Activated effector memory CD4-positive, alpha-beta T cell treated with anti-CD3 and anti-CD28 coated beads, Interleukin-2, amount 50 U/mL, for 16 hours (primary cell): ENCODE measurements at regions not wholly inside any gene's neighbourhood (a gene's known extent, or its start where the extent isn't known, plus 50 kb on each side); places are given as distances from the start of the nearest gene placed in this dataset.
"Not testable (repeated sequence)": the region's sequence is repeated elsewhere in the genome, so short reads cannot be mapped to it uniquely, and the experiment has no call there.

ENCODE experiments used
- DNase-seq: peaks from one replicate; pipeline ENCODE4 v3.0.0-alpha.2; 2020

DNA sequence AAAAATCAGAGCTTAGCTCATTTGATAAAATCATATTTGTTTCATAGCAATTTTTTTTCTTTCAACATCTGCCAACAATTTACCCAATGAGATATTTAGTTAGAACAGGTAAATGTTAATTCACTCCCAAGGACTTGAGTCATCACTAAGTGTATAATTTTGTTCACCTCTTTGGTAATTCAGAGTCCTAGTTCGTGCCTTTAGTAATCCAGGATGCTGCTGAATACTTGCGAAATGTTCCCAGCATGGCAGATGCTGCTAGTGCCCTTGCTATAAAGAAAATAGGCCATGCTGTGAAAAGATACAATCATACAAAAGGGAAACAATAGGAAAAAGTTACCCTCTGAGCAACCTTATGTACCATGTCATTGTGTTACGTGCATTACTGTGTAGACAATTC is 210.5 kb downstream of the CSNK1G3 start:
- no peak for DNase-seq

DNA sequence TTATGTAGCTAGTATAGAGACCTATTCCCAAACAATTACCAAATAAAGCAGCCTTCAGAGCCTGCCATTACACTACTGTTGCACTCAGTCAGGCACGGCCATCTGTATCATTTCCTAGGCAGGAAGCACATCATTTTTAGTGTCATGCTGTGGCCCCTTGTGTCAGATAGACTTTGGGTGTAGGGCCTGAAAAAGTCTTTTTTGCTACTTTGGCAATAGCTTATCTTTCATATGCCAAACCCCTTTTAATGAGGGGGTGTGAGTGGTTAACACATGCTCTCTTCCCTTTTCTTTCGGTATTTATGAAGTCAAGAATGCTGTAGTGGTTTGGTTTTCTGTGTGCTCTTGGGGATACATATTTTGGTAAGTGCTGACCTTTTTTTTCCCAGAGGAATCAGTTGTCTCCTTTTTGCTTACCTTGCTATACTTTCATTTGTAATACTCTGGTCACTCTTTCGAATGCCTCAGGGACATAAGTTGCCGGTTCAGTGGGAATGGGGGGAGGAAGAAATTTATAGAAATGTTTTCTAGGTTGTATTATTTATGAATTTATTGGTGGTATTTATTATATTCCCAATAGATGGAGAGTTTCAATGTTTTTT is 209.8 kb downstream of the CSNK1G3 start:
- no peak for DNase-seq

DNA sequence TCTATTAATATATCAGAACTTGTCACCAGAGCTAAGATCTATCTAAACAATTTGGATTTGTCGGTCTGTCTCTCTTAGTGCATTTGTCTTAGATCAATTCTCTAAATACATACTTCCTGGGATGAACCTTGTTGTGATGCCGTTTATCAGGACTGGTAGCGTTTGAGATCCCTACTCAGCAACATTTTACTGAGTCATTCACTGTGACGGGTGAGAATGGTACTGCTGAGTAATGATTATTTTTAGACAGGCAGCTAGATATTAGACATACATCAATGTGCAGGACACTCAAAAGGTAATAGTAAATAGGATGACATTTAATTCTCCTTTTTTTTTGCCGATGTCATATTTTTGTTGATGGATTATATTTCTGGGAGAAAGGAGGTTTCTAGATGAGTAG is 209.0 kb downstream of the CSNK1G3 start:
- DNase-seq, result no peak

DNA sequence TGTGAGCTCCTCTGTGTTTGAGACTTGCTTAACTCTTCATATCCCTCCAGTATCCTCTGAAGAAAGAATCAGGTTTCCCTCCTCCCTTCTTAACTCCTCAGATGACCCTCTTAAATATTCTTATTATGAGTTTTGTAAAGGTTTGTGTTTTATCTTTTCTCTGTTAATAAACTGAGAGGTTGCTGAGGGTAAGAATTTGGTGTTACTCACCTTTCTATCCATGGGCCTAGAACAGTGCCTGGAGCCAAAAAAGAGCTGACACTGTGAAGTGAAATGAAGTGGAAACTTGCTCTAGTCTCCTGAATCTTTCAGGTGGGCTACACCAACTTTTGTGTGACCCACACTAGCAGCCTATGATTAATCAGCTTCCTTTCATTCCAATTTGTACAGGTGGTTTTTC is 208.4 kb downstream of the CSNK1G3 start:
- DNase-seq, result no peak

DNA sequence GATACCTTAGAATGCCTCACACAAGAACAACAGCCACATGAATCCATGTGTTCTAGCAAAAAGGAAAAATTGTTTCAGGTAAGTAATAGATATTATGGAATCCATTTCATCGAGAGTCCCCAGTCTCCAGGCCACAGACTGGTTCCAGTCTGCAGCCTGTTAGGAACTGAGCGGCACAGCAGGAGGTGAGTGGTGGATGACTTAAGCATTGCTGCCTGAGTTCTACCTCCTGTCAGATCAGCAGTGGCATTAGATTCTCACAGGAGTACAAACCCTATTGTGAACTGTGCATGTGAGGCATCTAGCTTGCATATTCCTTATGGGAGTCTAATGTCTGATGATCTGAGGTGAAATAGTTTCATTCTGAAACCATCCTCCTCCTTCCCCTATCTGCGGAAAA is 207.0 kb downstream of the CSNK1G3 start:
- no peak for DNase-seq

DNA sequence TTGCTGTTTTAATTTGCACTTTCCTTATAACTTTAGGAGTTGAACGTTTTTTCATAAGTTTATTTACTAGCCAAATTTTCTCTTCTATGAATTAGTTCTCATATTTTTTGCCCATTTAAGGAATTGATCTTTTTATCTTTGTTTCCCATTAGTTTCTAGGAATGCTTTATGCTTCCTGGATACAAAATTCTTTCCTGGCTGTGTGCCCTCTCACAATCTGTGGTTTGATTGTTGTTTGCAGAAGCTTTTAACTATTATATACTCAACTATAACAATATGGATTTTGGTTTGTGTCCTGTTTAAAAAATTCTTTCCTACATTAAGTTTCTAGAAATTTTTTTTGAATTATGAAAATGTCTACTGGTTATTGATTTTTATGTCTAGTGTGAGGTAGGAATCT is 206.3 kb downstream of the CSNK1G3 start:
- no peak for DNase-seq

DNA sequence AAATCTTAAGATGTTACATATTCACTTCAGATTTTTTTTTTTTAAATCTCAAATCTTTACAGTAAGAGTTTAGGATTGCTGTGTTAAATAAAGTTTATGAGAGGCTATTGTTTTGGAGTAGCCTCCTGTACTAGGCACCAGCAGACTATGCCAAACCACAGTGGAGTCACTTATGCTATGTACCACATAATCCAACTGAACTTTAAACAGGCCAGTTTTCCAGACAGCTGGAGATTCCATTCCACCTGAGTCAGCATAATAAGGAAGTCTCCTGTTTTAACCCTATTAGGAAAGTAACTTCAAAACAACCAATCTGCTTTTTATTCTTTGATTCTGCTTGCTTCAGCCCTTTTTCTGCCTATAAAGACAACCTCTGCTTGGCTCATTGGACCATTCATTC is 205.2 kb downstream of the CSNK1G3 start:
- no peak for DNase-seq

DNA sequence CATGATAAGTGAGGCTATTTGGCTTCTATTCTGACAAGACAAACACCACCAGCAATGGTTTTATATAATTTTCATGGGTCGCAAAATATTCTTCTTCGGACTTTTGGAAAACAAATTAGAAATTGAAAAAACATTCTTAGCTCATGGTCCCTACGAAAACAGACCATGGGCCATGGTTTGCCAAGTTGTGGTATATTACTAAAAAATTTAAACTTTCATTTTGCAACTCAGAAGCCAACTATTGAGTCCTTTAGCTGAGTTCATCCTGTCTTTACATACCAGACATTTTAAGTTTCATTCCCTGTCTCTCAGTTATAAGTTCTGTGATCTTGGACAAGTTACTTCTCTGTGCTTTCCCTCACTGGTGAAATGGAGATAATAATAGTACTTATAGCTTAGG is 198.1 kb downstream of the CSNK1G3 start:
- no peak for DNase-seq

DNA sequence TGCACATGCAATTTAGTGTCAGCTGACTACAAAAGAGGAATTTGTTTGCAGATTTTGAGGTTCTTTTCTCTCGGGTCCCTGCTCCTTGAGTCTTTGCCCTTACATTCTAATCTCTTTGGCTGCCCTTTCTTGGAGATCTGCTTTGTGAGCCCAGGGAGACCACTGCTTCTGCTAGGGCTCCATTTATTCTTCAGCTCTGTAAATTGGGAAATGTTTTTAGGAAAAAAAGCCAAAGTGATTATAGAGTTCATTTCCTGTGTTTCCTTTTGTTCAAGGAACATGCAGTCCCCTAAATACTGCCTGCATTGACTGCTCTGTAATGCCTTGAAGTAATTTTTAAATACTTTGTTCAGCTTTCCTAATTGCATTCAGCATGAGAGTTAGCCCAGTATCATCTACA is 197.4 kb downstream of the CSNK1G3 start:
- DNase-seq, result no peak

DNA sequence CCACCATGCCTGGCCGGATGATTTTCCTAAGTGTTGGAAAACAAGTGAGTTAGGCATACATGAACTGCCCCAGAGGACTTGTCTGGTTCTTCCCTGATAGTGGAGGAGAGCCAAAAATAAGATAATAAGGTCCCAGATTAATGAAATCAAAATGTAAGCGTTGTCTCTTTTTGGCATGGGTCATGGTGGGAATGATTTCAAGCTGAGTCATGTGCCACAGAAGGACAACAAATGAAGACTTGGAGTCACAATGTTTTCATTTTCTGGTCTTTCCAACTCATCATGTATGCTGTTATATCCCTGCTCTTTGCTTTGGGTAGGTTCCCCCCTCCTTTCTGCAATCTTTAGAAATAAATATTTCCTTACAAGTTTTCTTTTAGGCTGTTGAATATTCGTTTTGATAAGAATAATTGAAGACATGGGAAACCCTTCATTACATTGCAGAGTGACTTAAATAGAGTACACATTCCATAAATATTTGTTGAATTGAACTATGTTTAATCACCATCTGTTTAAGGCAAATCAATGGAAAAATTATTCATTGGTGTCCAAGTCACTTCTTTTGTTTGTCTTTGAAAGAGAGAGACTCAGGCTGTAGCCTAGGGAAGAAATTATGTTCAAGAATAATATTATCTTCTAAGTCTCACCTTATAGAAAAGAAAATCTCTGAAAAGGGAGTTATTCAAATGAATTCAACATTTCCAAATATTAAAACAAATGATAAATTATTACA is 196.3 kb downstream of the CSNK1G3 start:
- DNase-seq, result no peak

DNA sequence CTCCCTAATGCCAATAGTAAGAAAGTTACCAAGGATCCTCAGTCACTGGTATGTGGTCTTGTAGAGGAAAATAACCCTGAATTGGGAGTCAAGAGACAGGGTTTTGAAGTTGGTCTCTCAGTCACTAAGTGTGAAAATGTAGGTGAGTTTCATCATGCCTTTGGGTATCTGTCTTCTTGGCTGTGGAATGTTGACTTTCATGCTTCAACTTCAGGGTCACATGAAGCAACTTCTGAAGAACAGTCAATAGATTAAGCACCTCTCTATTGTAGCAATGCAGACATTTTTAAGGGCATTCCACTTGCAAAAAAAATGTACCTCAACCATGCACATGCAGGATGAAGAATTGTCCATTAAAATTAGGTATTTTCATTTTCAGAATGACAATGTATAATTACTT is 194.6 kb downstream of the CSNK1G3 start:
- no peak for DNase-seq

DNA sequence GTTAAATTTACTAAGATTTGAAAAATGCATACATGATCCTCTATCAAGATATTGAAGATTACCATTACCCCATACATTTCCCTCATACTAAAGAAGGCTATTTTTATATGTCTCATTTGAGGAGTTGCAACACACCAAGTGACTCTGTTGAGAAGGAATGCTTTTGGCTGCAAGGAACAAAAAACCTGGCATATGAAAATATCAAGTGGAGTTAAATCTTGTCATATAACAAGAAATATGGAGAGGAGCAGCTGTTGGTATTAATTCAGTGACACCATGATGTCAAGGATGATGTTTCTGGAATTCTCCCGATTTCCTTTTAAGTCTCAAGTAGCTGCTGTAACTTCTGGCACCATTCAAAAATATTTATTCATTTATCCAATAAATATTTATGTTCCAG is 193.8 kb downstream of the CSNK1G3 start:
- no peak for DNase-seq

DNA sequence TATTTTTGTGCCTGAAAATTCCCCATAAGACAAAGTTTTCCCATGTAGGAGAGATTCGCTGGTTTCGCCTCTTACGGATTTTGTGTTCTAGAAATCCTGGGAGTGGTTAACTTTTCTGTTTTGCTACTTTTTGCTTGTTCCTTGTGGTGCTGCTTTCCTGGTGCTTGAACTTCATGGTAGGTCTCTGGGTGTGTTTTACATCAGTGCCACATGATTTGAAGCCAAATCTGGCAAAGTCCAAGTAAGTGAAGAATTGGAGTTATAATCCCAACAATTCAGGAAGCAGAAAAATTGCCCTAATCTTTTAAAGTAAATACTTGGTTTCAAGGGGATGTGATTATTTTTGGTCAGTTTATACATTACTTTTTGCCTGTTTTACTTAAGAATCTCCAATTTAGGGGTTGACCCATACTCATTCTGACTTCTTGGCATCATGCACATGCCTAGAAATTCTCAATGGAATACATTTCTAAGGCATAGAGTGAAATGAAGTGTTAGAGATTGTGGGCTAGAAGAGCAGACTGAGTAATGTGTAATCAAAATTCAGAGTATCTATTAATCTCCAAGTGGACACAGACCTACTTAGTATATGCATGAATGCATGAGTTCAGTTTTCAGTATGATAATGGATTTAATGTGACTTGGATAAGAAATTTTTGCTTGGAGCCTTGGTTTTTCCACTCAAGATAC is 189.7 kb downstream of the CSNK1G3 start:
- no peak for DNase-seq

DNA sequence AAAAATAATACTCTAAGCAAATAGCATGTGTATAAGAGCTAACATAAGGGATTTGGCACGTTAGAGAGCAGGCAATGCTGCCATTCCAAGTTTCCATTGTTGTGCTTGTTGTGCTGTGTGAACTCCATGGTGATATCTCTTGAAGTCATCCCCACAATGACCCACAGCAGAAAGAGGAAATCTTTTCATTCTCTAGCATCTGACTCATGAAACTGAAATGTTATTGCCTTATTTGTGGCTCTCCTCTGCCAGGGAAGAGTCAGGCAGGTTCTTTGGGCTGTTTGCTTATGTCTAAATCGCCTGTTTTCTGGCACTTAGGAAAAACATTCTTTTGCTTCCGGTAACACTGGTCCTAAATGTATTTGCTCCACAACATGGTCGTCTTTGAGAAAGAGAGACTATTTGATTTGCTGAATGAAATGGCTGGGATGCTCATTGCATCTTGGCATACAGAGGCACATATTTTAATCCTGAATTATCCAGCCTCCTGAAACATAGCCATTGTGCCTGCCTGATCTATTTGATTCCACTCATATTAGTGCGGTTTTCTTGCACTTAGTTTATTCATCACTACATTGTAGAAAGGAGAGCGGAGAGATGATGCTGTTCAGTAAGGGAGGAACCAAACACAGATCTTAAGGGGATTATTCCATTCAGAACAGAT is 188.8 kb downstream of the CSNK1G3 start:
- DNase-seq, result no peak

DNA sequence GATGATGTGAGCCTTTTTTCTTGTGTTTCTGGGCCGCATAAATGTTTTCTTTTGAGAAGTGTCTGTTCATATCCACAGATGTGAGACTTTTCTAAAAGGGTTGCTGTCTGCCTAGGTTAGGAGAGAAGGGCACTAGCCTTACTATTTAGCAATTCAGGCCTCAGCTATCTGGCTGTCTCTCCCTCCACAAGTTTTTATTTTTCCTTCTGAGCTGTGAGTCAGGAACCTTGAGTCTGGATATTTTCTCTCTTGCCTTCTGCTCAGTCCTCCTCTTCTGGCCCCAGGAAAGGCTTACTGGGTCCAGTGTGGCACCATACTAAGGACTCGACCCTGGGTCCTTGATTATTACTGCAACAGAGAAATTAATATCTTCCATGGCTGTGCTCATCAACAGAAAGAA is 187.6 kb downstream of the CSNK1G3 start:
- DNase-seq, result no peak

DNA sequence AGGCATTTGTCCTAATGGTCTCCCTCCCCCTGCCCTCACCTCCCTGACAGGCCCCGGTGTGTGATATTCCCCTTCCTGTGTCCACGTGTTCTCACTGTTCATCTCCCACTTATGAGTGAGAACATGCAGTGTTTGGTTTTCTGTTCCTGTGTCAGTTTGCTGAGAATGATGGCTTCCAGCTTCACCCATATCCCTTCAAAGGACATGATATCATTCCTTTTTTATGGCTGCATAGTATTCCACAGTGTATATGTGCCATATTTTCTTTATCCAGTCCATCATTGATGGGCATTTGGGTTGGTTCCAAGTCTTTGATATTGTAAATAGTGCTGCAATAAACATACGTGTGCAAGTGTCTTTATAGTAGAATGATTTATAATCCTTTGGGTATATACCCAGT is 187.0 kb downstream of the CSNK1G3 start:
- not testable (repeated sequence) for DNase-seq

DNA sequence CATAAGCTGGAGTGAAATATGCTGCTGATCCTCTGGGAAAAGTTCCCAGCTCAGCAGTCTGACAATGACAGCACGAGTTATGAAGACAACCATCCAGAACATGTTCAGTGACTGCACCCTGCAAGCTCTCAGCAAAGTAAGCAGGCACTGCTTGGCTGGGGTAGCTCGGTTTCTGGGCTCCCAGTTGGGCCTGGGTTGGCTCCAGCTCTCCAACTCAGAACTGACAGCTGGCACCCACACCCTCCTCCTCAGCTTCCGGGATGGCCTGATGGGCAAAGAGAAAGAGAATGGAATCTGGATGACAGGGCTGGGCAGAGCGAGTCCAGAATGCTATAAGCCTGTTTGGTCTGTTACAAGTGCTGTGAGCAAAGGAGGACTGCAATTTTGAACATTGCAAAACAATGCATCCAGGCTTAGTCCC is 185.0 kb downstream of the CSNK1G3 start:
- DNase-seq, result no peak

DNA sequence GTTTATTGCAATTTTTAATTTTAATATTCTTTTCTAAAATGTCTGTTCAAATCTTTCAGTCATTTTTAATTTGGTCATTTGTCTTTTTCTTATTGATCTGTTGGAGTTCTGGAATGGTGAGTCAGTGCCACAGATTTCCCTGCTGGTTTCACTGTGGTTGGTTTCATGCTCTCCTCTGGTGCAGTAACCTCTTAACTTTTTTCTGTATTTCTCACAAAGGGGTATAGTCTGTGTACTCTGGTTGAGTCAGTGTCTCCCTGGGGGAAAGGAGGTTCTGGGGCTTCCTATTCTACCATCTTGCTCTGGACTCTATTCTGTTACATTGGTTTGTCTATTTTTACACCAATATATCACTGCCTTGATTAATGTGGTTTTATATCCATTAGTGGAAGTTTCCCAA is 178.8 kb downstream of the CSNK1G3 start:
- DNase-seq, result no peak

DNA sequence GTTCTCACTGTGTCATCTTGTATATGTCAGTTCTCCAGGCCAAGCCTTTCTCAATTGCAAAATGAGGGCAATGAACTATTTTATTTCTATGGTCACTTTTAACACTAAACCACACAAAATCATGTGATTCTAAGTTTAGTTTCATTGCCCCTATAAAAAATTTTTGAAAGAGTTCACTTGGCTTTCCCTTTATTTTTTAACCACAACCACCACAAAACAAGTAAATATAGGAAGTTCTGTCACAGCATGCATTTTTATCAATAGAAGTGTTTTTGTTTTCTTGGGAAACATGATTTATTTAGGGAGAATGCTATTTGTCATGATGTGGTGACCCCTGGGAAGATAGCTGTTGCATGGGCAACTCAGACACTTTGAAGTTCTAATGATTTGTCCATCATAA is 169.1 kb downstream of the CSNK1G3 start:
- DNase-seq, result no peak

DNA sequence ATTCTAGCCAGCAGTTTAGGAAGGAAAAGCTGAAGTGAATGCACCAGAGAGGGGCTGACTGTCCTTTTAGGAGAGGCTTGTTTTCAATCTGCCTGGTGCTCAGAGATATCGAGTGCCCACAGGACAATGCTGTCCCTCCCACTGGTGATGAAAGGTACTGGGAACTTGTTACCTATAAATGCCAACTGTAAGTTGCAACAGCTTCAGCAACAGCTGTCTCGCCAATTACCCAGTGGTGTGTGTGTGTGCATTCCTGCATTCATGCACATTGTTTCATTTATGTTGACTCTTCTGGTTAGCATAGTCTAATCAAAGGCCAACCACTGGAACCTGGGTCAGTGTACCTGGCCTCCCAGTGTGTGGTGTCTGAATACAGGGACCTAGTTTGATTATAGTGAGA is 161.1 kb downstream of the CSNK1G3 start:
- no peak for DNase-seq

DNA sequence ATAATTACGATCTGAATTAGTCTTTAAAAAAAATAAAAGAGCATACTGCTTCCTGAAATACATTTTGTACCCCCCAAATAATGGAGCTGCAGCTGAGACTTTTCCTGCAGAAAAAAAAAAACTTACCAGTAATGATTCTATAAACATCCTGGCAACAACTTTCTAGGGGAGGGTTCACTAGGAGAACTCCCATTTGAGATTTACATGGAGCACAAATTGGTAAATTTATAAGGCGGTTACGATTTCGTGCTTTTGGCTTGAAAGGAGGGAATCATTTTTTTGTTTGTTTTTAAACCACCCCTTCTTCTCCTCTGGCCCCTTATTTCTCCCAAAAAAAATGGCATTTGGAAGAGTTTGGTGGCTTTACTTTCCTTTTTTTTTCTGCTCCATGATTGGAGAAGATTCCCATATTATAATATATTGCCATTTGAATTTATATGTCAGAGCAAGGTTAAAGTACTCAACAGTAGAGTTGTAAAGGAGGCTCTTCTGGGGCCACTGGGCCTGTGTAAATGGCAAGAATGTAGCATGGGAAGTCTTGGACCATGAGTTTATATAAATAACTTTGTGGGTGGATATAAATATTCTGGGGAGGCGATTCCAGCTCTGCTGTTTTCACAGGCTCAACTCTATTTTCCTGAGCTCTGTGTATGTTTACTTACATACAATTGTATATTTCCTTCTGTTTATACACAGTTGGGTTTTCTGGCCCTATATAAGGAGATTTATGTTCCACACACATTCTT is 159.9 kb downstream of the CSNK1G3 start:
- no peak for DNase-seq

DNA sequence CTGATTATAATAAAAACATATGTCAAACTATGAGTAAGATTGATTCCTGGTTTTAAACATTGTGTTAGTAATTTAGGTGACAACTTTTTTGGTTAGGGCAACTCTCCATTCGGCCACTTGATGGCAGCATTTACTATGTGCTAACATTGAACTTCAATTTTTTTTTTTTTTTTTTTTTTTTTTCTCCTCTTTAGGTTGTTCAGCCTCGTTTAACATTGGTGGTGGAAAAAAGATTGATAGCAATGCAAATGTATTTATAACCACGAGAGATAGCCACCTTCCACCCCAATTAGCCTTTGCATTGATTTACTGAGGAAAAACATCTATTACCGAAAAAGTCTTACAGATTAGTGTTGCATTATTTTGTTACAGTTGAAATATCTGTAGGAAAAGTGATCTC is 159.1 kb downstream of the CSNK1G3 start:
- peak; percentile 68 for DNase-seq
